ENCODE measurements at regions not wholly inside any gene's neighbourhood (a gene's known extent, or its start where the extent isn't known, plus 50 kb on each side); places are given as distances from the start of the nearest gene placed in this dataset.

GRCh38 chr15:66870880-66871388 lies 168.9 kb downstream of the SMAD6 start:
- TF ChIP-seq EZH2 (IDR thresholded peaks at IDR 0.05; ENCODE audit: borderline replicate concordance, low read length) (no peak), CTCF (IDR thresholded peaks at IDR 0.05; ENCODE audit: low read length) (no peak)
